SK-N-SH treated with all-trans-retinoic acid at 6 μM for 48 hours (cell line): ENCODE measurements at regions not wholly inside any gene's neighbourhood (a gene's known extent, or its start where the extent isn't known, plus 50 kb on each side); places are given as distances from the start of the nearest gene placed in this dataset.
A peak's percentile ranks its signal among the peaks of the same experiment; 100 is the strongest.

ENCODE experiments used
- ATAC-seq: fragments of 200-7000 bp; cut with Tn5 transposase; 3 replicates; pipeline ENCODE4 v1.9.1; 2020; ENCODE audit warnings: mild to moderate bottlenecking, moderate library complexity
- ARNTL ChIP-seq: fragments of 450-650 bp; formaldehyde crosslinking; IDR thresholded peaks from 2 replicates; pipeline ENCODE4 v1.5.0; 2020; ENCODE audit warnings: low read depth, mild to moderate bottlenecking, moderate library complexity, borderline replicate concordance
- BACH2 ChIP-seq: fragments of 250-450 bp; sonication (Bioruptor Pico); IDR thresholded peaks from 2 replicates; pipeline ENCODE4 v1.9.0; 2021; ENCODE audit warnings: mild to moderate bottlenecking, borderline replicate concordance
- CREB5 ChIP-seq: fragments of 250-450 bp; sonication (Bioruptor Pico); IDR thresholded peaks from 2 replicates; pipeline ENCODE4 v1.5.1; 2020; ENCODE audit warnings: low read depth, mild to moderate bottlenecking, moderate library complexity
- CSDC2 ChIP-seq: fragments of 250-450 bp; sonication (Bioruptor Pico); IDR thresholded peaks from 2 replicates; pipeline ENCODE4 v1.5.0; 2020; ENCODE audit warnings: mild to moderate bottlenecking, moderate library complexity
- CSRNP3 ChIP-seq: fragments of 250-450 bp; sonication (Bioruptor Pico); IDR thresholded peaks from 2 replicates; pipeline ENCODE4 v1.5.1; 2021; ENCODE audit warnings: mild to moderate bottlenecking, moderate library complexity
- ESRRG ChIP-seq: fragments of 250-450 bp; sonication (Bioruptor Pico); IDR thresholded peaks from 2 replicates; pipeline ENCODE4 v1.6.1; 2021; ENCODE audit warnings: mild to moderate bottlenecking
- GLIS3 ChIP-seq: fragments of 250-450 bp; sonication (Bioruptor Pico); IDR thresholded peaks from 2 replicates; pipeline ENCODE4 v1.5.0; 2020; ENCODE audit warnings: mild to moderate bottlenecking, moderate library complexity
- ISL1 ChIP-seq: fragments of 250-450 bp; sonication (Bioruptor Pico); IDR thresholded peaks from 2 replicates; pipeline ENCODE4 v2.1.2; 2022; ENCODE audit warnings: mild to moderate bottlenecking, moderate library complexity
- OSR1 ChIP-seq: fragments of 250-450 bp; sonication (Bioruptor Pico); IDR thresholded peaks from 2 replicates; pipeline ENCODE4 v1.8.0; 2022; ENCODE audit warnings: moderate library complexity, mild to moderate bottlenecking, inconsistent platforms
- PATZ1 ChIP-seq: fragments of 250-450 bp; sonication (Bioruptor Pico); IDR thresholded peaks from 2 replicates; pipeline ENCODE4 v1.8.0; 2020; ENCODE audit warnings: mild to moderate bottlenecking, moderate library complexity, borderline replicate concordance
- POU6F1 ChIP-seq: fragments of 250-450 bp; sonication (Bioruptor Pico); IDR thresholded peaks from 2 replicates; pipeline ENCODE4 v1.8.0; 2021; ENCODE audit warnings: low read depth, mild to moderate bottlenecking, moderate library complexity, borderline replicate concordance
- RARB ChIP-seq: fragments of 250-450 bp; sonication (Bioruptor Pico); IDR thresholded peaks from 2 replicates; pipeline ENCODE4 v1.8.0; 2021; ENCODE audit warnings: mild to moderate bottlenecking, moderate library complexity
- SNAI2 ChIP-seq: fragments of 250-450 bp; sonication (Bioruptor Pico); IDR thresholded peaks from 2 replicates; pipeline ENCODE4 v1.5.0; 2020; ENCODE audit warnings: mild to moderate bottlenecking, moderate library complexity
- TCF4 ChIP-seq: fragments of 250-450 bp; sonication (Bioruptor Pico); IDR thresholded peaks from 2 replicates; pipeline ENCODE4 v1.8.0; 2021; ENCODE audit warnings: mild to moderate bottlenecking, moderate library complexity, borderline replicate concordance
- TOX ChIP-seq: fragments of 250-450 bp; sonication (Bioruptor Pico); IDR thresholded peaks from 2 replicates; pipeline ENCODE4 v1.8.0; 2021; ENCODE audit warnings: mild to moderate bottlenecking, moderate library complexity, borderline replicate concordance
- TSHZ2 ChIP-seq: fragments of 250-450 bp; sonication (Bioruptor Pico); IDR thresholded peaks from 2 replicates; pipeline ENCODE4 v1.5.0; 2020; ENCODE audit warnings: mild to moderate bottlenecking, moderate library complexity
- ZC3H10 ChIP-seq: fragments of 250-450 bp; sonication (Bioruptor Pico); IDR thresholded peaks from 2 replicates; pipeline ENCODE4 v1.5.1; 2021; ENCODE audit warnings: mild to moderate bottlenecking, moderate library complexity
- ZFP3 ChIP-seq: fragments of 250-450 bp; sonication (Bioruptor Pico); IDR thresholded peaks from 2 replicates; pipeline ENCODE4 v1.5.0; 2020; ENCODE audit warnings: mild to moderate bottlenecking, moderate library complexity
- ZFP30 ChIP-seq: fragments of 450-650 bp; formaldehyde crosslinking; IDR thresholded peaks from 2 replicates; pipeline ENCODE4 v1.5.0; 2022; ENCODE audit warnings: mild to moderate bottlenecking, moderate library complexity
- ZNF565 ChIP-seq: fragments of 450-650 bp; formaldehyde crosslinking; conservative IDR thresholded peaks from 2 replicates; pipeline ENCODE4 v1.5.0; 2020; ENCODE audit warnings: low read depth, mild to moderate bottlenecking, moderate library complexity
- ZNF70 ChIP-seq: fragments of 450-650 bp; formaldehyde crosslinking; IDR thresholded peaks from 2 replicates; pipeline ENCODE4 v1.5.0; 2020; ENCODE audit warnings: mild to moderate bottlenecking, moderate library complexity
- ZNF8 ChIP-seq: fragments of 450-650 bp; formaldehyde crosslinking; IDR thresholded peaks from 2 replicates; pipeline ENCODE4 v1.5.0; 2020; ENCODE audit warnings: mild to moderate bottlenecking, moderate library complexity

- ATAC-seq, result no peak
- TF ChIP-seq ZNF565, result no peak
- TF ChIP-seq ARNTL (CRISPR knock-in tag), result no peak
- TF ChIP-seq ESRRG, result no peak
These were observed 196.6 kb downstream of the OTOR start for GRCh38 chr20:16944745-16945144.

GRCh38 chr20:16945619-16946018 lies 197.5 kb downstream of the OTOR start:
- ATAC-seq, result no peak
- TF ChIP-seq CREB5 (CRISPR knock-in tag) (no peak), ZFP30 (CRISPR knock-in tag) (no peak), OSR1 (CRISPR knock-in tag) (no peak), RARB (CRISPR knock-in tag) (no peak), CSRNP3 (CRISPR knock-in tag) (no peak), ZFP3 (no peak), ZNF565 (no peak)

- no peak for ATAC-seq
- TF ChIP-seq ZC3H10 (CRISPR knock-in tag), result no peak
- no peak for TF ChIP-seq OSR1 (CRISPR knock-in tag)
- no peak for TF ChIP-seq ZNF8 (CRISPR knock-in tag)
- no peak for TF ChIP-seq BACH2
- TF ChIP-seq ZNF565, result no peak
- no peak for TF ChIP-seq ESRRG
- no peak for TF ChIP-seq ISL1
- no peak for TF ChIP-seq ARNTL (CRISPR knock-in tag)
- TF ChIP-seq RARB (CRISPR knock-in tag), result no peak
- no peak for TF ChIP-seq TOX (CRISPR knock-in tag)
- TF ChIP-seq CSDC2 (CRISPR knock-in tag), result no peak
- no peak for TF ChIP-seq SNAI2 (CRISPR knock-in tag)
- TF ChIP-seq ZNF70 (CRISPR knock-in tag), result no peak
- no peak for TF ChIP-seq CREB5 (CRISPR knock-in tag)
- TF ChIP-seq TCF4 (CRISPR knock-in tag), result no peak
- TF ChIP-seq PATZ1 (CRISPR knock-in tag), result no peak
These were observed 197.9 kb downstream of the OTOR start for GRCh38 chr20:16946097-16946496.

- no peak for TF ChIP-seq ZC3H10 (CRISPR knock-in tag)
- TF ChIP-seq ZNF8 (CRISPR knock-in tag), result no peak
- TF ChIP-seq SNAI2 (CRISPR knock-in tag), result no peak
- no peak for TF ChIP-seq GLIS3 (CRISPR knock-in tag)
- no peak for TF ChIP-seq ZNF565
- TF ChIP-seq RARB (CRISPR knock-in tag), result no peak
- no peak for TF ChIP-seq ZFP30 (CRISPR knock-in tag)
- TF ChIP-seq PATZ1 (CRISPR knock-in tag), result no peak
- TF ChIP-seq TOX (CRISPR knock-in tag), result no peak
- TF ChIP-seq CREB5 (CRISPR knock-in tag), result no peak
- TF ChIP-seq ZFP3, result no peak
- TF ChIP-seq POU6F1, result no peak
- no peak for TF ChIP-seq TSHZ2 (CRISPR knock-in tag)
- TF ChIP-seq ZNF70 (CRISPR knock-in tag), result no peak
- TF ChIP-seq ISL1, result no peak
- no peak for TF ChIP-seq BACH2
- TF ChIP-seq ESRRG, result no peak
- peak; percentile 68 for ATAC-seq
These were observed 199.3 kb downstream of the OTOR start for GRCh38 chr20:16947479-16947878.
